ENCODE measurements at regions not wholly inside any gene's neighbourhood (a gene's known extent, or its start where the extent isn't known, plus 50 kb on each side); places are given as distances from the start of the nearest gene placed in this dataset.
"Not testable (repeated sequence)": the region's sequence is repeated elsewhere in the genome, so short reads cannot be mapped to it uniquely, and the experiment has no call there.

- H3K4me1 ChIP-seq (ENCODE audit: control insufficient read depth, insufficient read depth, low read length): no peaks in the 10 kb centered on the region
- H3K4me3 ChIP-seq (ENCODE audit: low read length in 2 of 2): no peak overlapping the region
- no peaks in the 10 kb centered on the region for H3K27me3 ChIP-seq (ENCODE audit: control insufficient read depth in 1 of 2, insufficient read depth in 2 of 2, low read length in 2 of 2)
- no peak overlapping the region for H3K9ac ChIP-seq (ENCODE audit: low read length in 2 of 2)
- H3K27ac ChIP-seq (ENCODE audit: low read length): no peak overlapping the region
- peaks cover 0 to 2% of the 10 kb centered on the region in 2 donors for H3K9me3 ChIP-seq (ENCODE audit: control insufficient read depth in 2 of 2, low read length in 2 of 2)
- no peaks in the 10 kb centered on the region for H3K36me3 ChIP-seq (ENCODE audit: control insufficient read depth in 2 of 2, insufficient read depth in 2 of 2, low read length in 2 of 2)
Observed at GRCh38 chr1:199590708-199591107, 436.8 kb upstream of the NR5A2 start.

GRCh38 chr1:199591468-199591867, 436.0 kb upstream of the NR5A2 start:
- H3K9ac ChIP-seq (ENCODE audit: low read length in 2 of 2): no peak overlapping the region
- H3K36me3 ChIP-seq (ENCODE audit: control insufficient read depth in 2 of 2, insufficient read depth in 2 of 2, low read length in 2 of 2): no peaks in the 10 kb centered on the region
- no peaks in the 10 kb centered on the region for H3K27me3 ChIP-seq (ENCODE audit: control insufficient read depth in 1 of 2, insufficient read depth in 2 of 2, low read length in 2 of 2)
- no peak overlapping the region for H3K4me3 ChIP-seq (ENCODE audit: low read length in 2 of 2)
- peaks cover 0 to 2% of the 10 kb centered on the region in 2 donors for H3K9me3 ChIP-seq (ENCODE audit: control insufficient read depth in 2 of 2, low read length in 2 of 2)
- H3K27ac ChIP-seq (ENCODE audit: low read length): no peak overlapping the region
- H3K4me1 ChIP-seq (ENCODE audit: control insufficient read depth, insufficient read depth, low read length): no peaks in the 10 kb centered on the region

- Histone ChIP-seq H3K4me1 (ENCODE audit: control insufficient read depth, insufficient read depth, low read length) (no peaks in the 10 kb centered on the region), H3K27me3 (ENCODE audit: control insufficient read depth in 1 of 2, insufficient read depth in 2 of 2, low read length in 2 of 2) (no peaks in the 10 kb centered on the region), H3K9ac (ENCODE audit: low read length in 2 of 2) (no peak overlapping the region), H3K4me3 (ENCODE audit: low read length in 2 of 2) (no peak overlapping the region), H3K27ac (ENCODE audit: low read length) (no peak overlapping the region), H3K36me3 (ENCODE audit: control insufficient read depth in 2 of 2, insufficient read depth in 2 of 2, low read length in 2 of 2) (no peaks in the 10 kb centered on the region), H3K9me3 (ENCODE audit: control insufficient read depth in 2 of 2, low read length in 2 of 2) (peaks cover 0 to 2% of the 10 kb centered on the region in 2 donors)
Observed at GRCh38 chr1:199593475-199593874, 434.0 kb upstream of the NR5A2 start.

GRCh38 chr1:199596448-199596847, 431.1 kb upstream of the NR5A2 start:
- H3K27me3 ChIP-seq (ENCODE audit: control insufficient read depth in 1 of 2, insufficient read depth in 2 of 2, low read length in 2 of 2); H3K4me1 ChIP-seq (ENCODE audit: control insufficient read depth, insufficient read depth, low read length); H3K27ac ChIP-seq (ENCODE audit: low read length); H3K4me3 ChIP-seq (ENCODE audit: low read length in 2 of 2); H3K9ac ChIP-seq (ENCODE audit: low read length in 2 of 2); H3K36me3 ChIP-seq (ENCODE audit: control insufficient read depth in 2 of 2, insufficient read depth in 2 of 2, low read length in 2 of 2); H3K9me3 ChIP-seq (ENCODE audit: control insufficient read depth in 2 of 2, low read length in 2 of 2): not testable (repeated sequence)

GRCh38 chr1:199597152-199597551, 430.4 kb upstream of the NR5A2 start:
- Histone ChIP-seq H3K9me3 (ENCODE audit: control insufficient read depth in 2 of 2, low read length in 2 of 2) (peaks cover 0 to 2% of the 10 kb centered on the region in 2 donors), H3K4me3 (ENCODE audit: low read length in 2 of 2) (no peak overlapping the region), H3K4me1 (ENCODE audit: control insufficient read depth, insufficient read depth, low read length) (no peaks in the 10 kb centered on the region), H3K9ac (ENCODE audit: low read length in 2 of 2) (no peak overlapping the region), H3K27ac (ENCODE audit: low read length) (no peak overlapping the region), H3K36me3 (ENCODE audit: control insufficient read depth in 2 of 2, insufficient read depth in 2 of 2, low read length in 2 of 2) (no peaks in the 10 kb centered on the region), H3K27me3 (ENCODE audit: control insufficient read depth in 1 of 2, insufficient read depth in 2 of 2, low read length in 2 of 2) (no peaks in the 10 kb centered on the region)

GRCh38 chr1:199608414-199608813, 419.1 kb upstream of the NR5A2 start:
- no peaks in the 10 kb centered on the region for H3K9me3 ChIP-seq (ENCODE audit: control insufficient read depth in 2 of 2, low read length in 2 of 2)
- no peaks in the 10 kb centered on the region for H3K4me1 ChIP-seq (ENCODE audit: control insufficient read depth, insufficient read depth, low read length)
- no peak overlapping the region for H3K27ac ChIP-seq (ENCODE audit: low read length)
- H3K9ac ChIP-seq (ENCODE audit: low read length in 2 of 2): no peak overlapping the region
- H3K36me3 ChIP-seq (ENCODE audit: control insufficient read depth in 2 of 2, insufficient read depth in 2 of 2, low read length in 2 of 2): no peaks in the 10 kb centered on the region
- H3K4me3 ChIP-seq (ENCODE audit: low read length in 2 of 2): no peak overlapping the region
- H3K27me3 ChIP-seq (ENCODE audit: control insufficient read depth in 1 of 2, insufficient read depth in 2 of 2, low read length in 2 of 2): no peaks in the 10 kb centered on the region

GRCh38 chr1:199612976-199613774, 414.3 kb upstream of the NR5A2 start:
- H3K9ac ChIP-seq (ENCODE audit: low read length in 2 of 2): no peak overlapping the region
- H3K9me3 ChIP-seq (ENCODE audit: control insufficient read depth in 2 of 2, low read length in 2 of 2): no peaks in the 10 kb centered on the region
- no peak overlapping the region for H3K27ac ChIP-seq (ENCODE audit: low read length)
- no peak overlapping the region for H3K4me3 ChIP-seq (ENCODE audit: low read length in 2 of 2)
- no peaks in the 10 kb centered on the region for H3K36me3 ChIP-seq (ENCODE audit: control insufficient read depth in 2 of 2, insufficient read depth in 2 of 2, low read length in 2 of 2)
- H3K27me3 ChIP-seq (ENCODE audit: control insufficient read depth in 1 of 2, insufficient read depth in 2 of 2, low read length in 2 of 2): no peaks in the 10 kb centered on the region
- no peaks in the 10 kb centered on the region for H3K4me1 ChIP-seq (ENCODE audit: control insufficient read depth, insufficient read depth, low read length)

- Histone ChIP-seq H3K4me1 (ENCODE audit: control insufficient read depth, insufficient read depth, low read length) (no peaks in the 10 kb centered on the region), H3K9me3 (ENCODE audit: control insufficient read depth in 2 of 2, low read length in 2 of 2) (no peaks in the 10 kb centered on the region), H3K36me3 (ENCODE audit: control insufficient read depth in 2 of 2, insufficient read depth in 2 of 2, low read length in 2 of 2) (no peaks in the 10 kb centered on the region), H3K27ac (ENCODE audit: low read length) (no peak overlapping the region), H3K9ac (ENCODE audit: low read length in 2 of 2) (no peak overlapping the region), H3K27me3 (ENCODE audit: control insufficient read depth in 1 of 2, insufficient read depth in 2 of 2, low read length in 2 of 2) (no peaks in the 10 kb centered on the region), H3K4me3 (ENCODE audit: low read length in 2 of 2) (no peak overlapping the region)
Observed at GRCh38 chr1:199616947-199617346, 410.6 kb upstream of the NR5A2 start.

GRCh38 chr1:199619223-199619622, 408.3 kb upstream of the NR5A2 start:
- Histone ChIP-seq H3K36me3 (ENCODE audit: control insufficient read depth in 2 of 2, insufficient read depth in 2 of 2, low read length in 2 of 2) (no peaks in the 10 kb centered on the region), H3K27ac (ENCODE audit: low read length) (no peak overlapping the region), H3K4me3 (ENCODE audit: low read length in 2 of 2) (no peak overlapping the region), H3K4me1 (ENCODE audit: control insufficient read depth, insufficient read depth, low read length) (no peaks in the 10 kb centered on the region), H3K27me3 (ENCODE audit: control insufficient read depth in 1 of 2, insufficient read depth in 2 of 2, low read length in 2 of 2) (no peaks in the 10 kb centered on the region), H3K9me3 (ENCODE audit: control insufficient read depth in 2 of 2, low read length in 2 of 2) (no peaks in the 10 kb centered on the region), H3K9ac (ENCODE audit: low read length in 2 of 2) (no peak overlapping the region)

GRCh38 chr1:199626228-199626627, 401.3 kb upstream of the NR5A2 start:
- not testable (repeated sequence) for H3K27ac ChIP-seq (ENCODE audit: low read length); H3K9ac ChIP-seq (ENCODE audit: low read length in 2 of 2); H3K27me3 ChIP-seq (ENCODE audit: control insufficient read depth in 1 of 2, insufficient read depth in 2 of 2, low read length in 2 of 2); H3K4me1 ChIP-seq (ENCODE audit: control insufficient read depth, insufficient read depth, low read length); H3K9me3 ChIP-seq (ENCODE audit: control insufficient read depth in 2 of 2, low read length in 2 of 2); H3K36me3 ChIP-seq (ENCODE audit: control insufficient read depth in 2 of 2, insufficient read depth in 2 of 2, low read length in 2 of 2); H3K4me3 ChIP-seq (ENCODE audit: low read length in 2 of 2)

GRCh38 chr1:199629624-199630023, 397.9 kb upstream of the NR5A2 start:
- H3K27me3 ChIP-seq (ENCODE audit: control insufficient read depth in 1 of 2, insufficient read depth in 2 of 2, low read length in 2 of 2): no peaks in the 10 kb centered on the region
- no peaks in the 10 kb centered on the region for H3K4me1 ChIP-seq (ENCODE audit: control insufficient read depth, insufficient read depth, low read length)
- no peak overlapping the region for H3K27ac ChIP-seq (ENCODE audit: low read length)
- H3K9me3 ChIP-seq (ENCODE audit: control insufficient read depth in 2 of 2, low read length in 2 of 2): no peaks in the 10 kb centered on the region
- H3K9ac ChIP-seq (ENCODE audit: low read length in 2 of 2): no peak overlapping the region
- no peaks in the 10 kb centered on the region for H3K36me3 ChIP-seq (ENCODE audit: control insufficient read depth in 2 of 2, insufficient read depth in 2 of 2, low read length in 2 of 2)
- H3K4me3 ChIP-seq (ENCODE audit: low read length in 2 of 2): no peak overlapping the region

Measured in stomach smooth muscle (tissue), 2 donors.